Liver (tissue), 8 donors: ENCODE measurements at regions not wholly inside any gene's neighbourhood (a gene's known extent, or its start where the extent isn't known, plus 50 kb on each side); places are given as distances from the start of the nearest gene placed in this dataset.

Experiments
- DNase-seq: peaks from one replicate; pipeline ENCODE4 v3.0.0-alpha.2; 2017; ENCODE audit warnings: low spot score
- H3K27ac ChIP-seq, 2 donors: one replicate each; pipeline ENCODE4 v1.7.0; 2013; ENCODE audit warnings: inconsistent platforms in 2 of 2, low read length in 2 of 2, control low read depth in 1 of 2, low read depth in 1 of 2, mild to moderate bottlenecking in 1 of 2
- H3K27me3 ChIP-seq, 4 donors: one replicate each; pipeline versions ENCODE4 v1.6.1 to v1.7.0; 2013; ENCODE audit warnings: low read length in 3 of 4, inconsistent platforms in 1 of 4, mild to moderate bottlenecking in 1 of 4, moderate library complexity in 1 of 4; ENCODE audit not compliant: control insufficient read depth in 4 of 4, insufficient read depth in 4 of 4
- H3K36me3 ChIP-seq, 4 donors: one replicate each; pipeline versions ENCODE4 v1.6.1 to v1.7.0; 2013; ENCODE audit warnings: low read length in 3 of 4, mild to moderate bottlenecking in 3 of 4, low read depth in 1 of 4, moderate library complexity in 1 of 4; ENCODE audit not compliant: control insufficient read depth in 4 of 4, insufficient read depth in 3 of 4
- H3K4me1 ChIP-seq, 4 donors: one replicate each; pipeline versions ENCODE4 v1.6.1 to v1.7.0; 2013; ENCODE audit warnings: low read length in 3 of 4, mild to moderate bottlenecking in 3 of 4, moderate library complexity in 1 of 4; ENCODE audit not compliant: control insufficient read depth in 4 of 4, insufficient read depth in 4 of 4
- H3K4me3 ChIP-seq, 3 donors: one replicate each; pipeline versions ENCODE4 v1.6.1 to v1.7.0; 2013; ENCODE audit warnings: low read length in 3 of 3, control low read depth in 1 of 3, low read depth in 1 of 3, mild to moderate bottlenecking in 1 of 3
- H3K9ac ChIP-seq, 2 donors: one replicate each; pipeline ENCODE4 v1.7.0; 2013; ENCODE audit warnings: low read length in 2 of 2, mild to moderate bottlenecking in 2 of 2, moderate library complexity in 2 of 2, control low read depth in 1 of 2, low read depth in 1 of 2
- H3K9me3 ChIP-seq, 4 donors: one replicate each; pipeline versions ENCODE4 v1.6.1 to v1.7.0; 2013; ENCODE audit warnings: low read length in 3 of 4; ENCODE audit not compliant: control insufficient read depth in 4 of 4
- EGR1 ChIP-seq, 2 donors: IDR thresholded peaks; 2 replicates each; pipeline ENCODE4 v1.6.1; 2016 to 2018; ENCODE audit warnings: antibody characterized with exemption in 2 of 2, low read depth in 2 of 2
- FOXA1 ChIP-seq: IDR thresholded peaks from 2 replicates; pipeline ENCODE4 v1.6.1; 2016; ENCODE audit warnings: antibody characterized with exemption
- FOXA2 ChIP-seq: IDR thresholded peaks from 2 replicates; pipeline ENCODE4 v1.6.1; 2016; ENCODE audit warnings: antibody characterized with exemption
- GABPA ChIP-seq, 2 donors: IDR thresholded peaks in 1 of 2; conservative IDR thresholded peaks in 1 of 2; 2 replicates each; pipeline ENCODE4 v1.6.1; 2016; ENCODE audit warnings: antibody characterized with exemption in 2 of 2, mild to moderate bottlenecking in 1 of 2, moderate library complexity in 1 of 2
- HNF4A ChIP-seq, 2 donors: conservative IDR thresholded peaks; 2 replicates each; pipeline ENCODE4 v1.6.1; 2016; ENCODE audit warnings: antibody characterized with exemption in 2 of 2, mild to moderate bottlenecking in 2 of 2
- HNF4G ChIP-seq: IDR thresholded peaks from 2 replicates; pipeline ENCODE4 v1.6.1; 2016; ENCODE audit warnings: antibody characterized with exemption
- JUND ChIP-seq, 2 donors: IDR thresholded peaks; 2 replicates each; pipeline ENCODE4 v1.6.1; 2016; ENCODE audit warnings: antibody characterized with exemption in 2 of 2
- MAX ChIP-seq: IDR thresholded peaks from 2 replicates; pipeline ENCODE4 v1.6.1; 2016; ENCODE audit warnings: antibody characterized with exemption
- NR2F2 ChIP-seq: IDR thresholded peaks from 2 replicates; pipeline ENCODE4 v1.6.1; 2016; ENCODE audit warnings: antibody characterized with exemption
- RXRA ChIP-seq, 2 donors: IDR thresholded peaks; 2 replicates each; pipeline ENCODE4 v1.6.1; 2017 to 2018; ENCODE audit warnings: antibody characterized with exemption in 2 of 2, mild to moderate bottlenecking in 1 of 2
- TAF1 ChIP-seq: conservative IDR thresholded peaks from 2 replicates; pipeline ENCODE4 v1.6.1; 2016; ENCODE audit warnings: antibody characterized with exemption, mild to moderate bottlenecking
- YY1 ChIP-seq: IDR thresholded peaks from 2 replicates; pipeline ENCODE4 v1.6.1; 2016; ENCODE audit warnings: antibody characterized with exemption, mild to moderate bottlenecking
- ZBTB33 ChIP-seq: IDR thresholded peaks from 2 replicates; pipeline ENCODE4 v1.6.1; 2016; ENCODE audit warnings: antibody characterized with exemption
- WGBS: extraction: QIAGEN DNeasy Blood & Tissue Kit; methylation state at CpG from one replicate; pipeline ENCODE4 v1.1.7; 2013; 5-methylcytosine and 5-hydroxymethylcytosine counted together
- TF ChIP-seq, protein P1 (sequence below): IDR thresholded peaks from 2 replicates; pipeline ENCODE4 v1.6.1; 2016; ENCODE audit warnings: antibody characterized with exemption, mild to moderate bottlenecking
- TF ChIP-seq, protein P2 (sequence below): fragments of 150-350 bp; IDR thresholded peaks from 2 replicates; pipeline ENCODE4 v1.5.1; 2017; ENCODE audit warnings: improper control_type of control experiment, low read depth, low read length; ENCODE audit not compliant: missing input control
- donor health status: healthy.
- donor health status: healthy.
- donor health status: healthy.
- donor health status: healthy.
- donor health status: healthy.

DNA sequence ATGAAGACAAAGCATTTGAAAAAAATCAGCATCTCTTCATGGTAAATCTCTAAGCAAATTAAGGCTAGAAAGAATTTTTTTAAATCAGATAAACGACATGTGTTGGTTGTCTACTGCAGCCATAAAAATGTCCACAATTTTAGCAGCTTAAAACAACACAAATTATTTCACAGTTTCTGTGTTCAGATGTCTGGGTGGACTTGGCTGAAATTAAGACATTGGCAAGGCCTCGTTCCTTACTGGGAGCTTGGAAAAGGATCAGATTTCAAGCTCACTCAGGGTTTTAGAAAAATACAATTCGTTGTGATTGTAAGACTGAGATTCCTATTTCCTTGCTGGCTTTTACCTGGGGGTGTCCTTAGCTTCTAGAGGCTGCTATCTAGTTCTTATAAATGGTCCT is 1470.6 kb downstream of the PCDH19 start:
- no peak overlapping the region for H3K4me3 ChIP-seq
- 59% methylated on average over 3 of the region's 3 CpGs for WGBS
- no peak overlapping the region for H3K27ac ChIP-seq
- H3K9me3 ChIP-seq, result no peaks in the 10 kb centered on the region
- TF ChIP-seq FOXA2 (no peak), YY1 (no peak), ZBTB33 (no peak), FOXA1 (no peak), NR2F2 (no peak), RXRA (IDR thresholded peaks at IDR 0.05) (no peak), JUND (IDR thresholded peaks at IDR 0.05) (no peak), GABPA (IDR thresholded peaks at IDR 0.05 in 1 of 2, conservative IDR thresholded peaks at IDR 0.05 in 1 of 2) (no peak), HNF4G (no peak), HNF4A (conservative IDR thresholded peaks at IDR 0.05) (no peak), TAF1 (no peak)
- TF ChIP-seq, protein P1, sequence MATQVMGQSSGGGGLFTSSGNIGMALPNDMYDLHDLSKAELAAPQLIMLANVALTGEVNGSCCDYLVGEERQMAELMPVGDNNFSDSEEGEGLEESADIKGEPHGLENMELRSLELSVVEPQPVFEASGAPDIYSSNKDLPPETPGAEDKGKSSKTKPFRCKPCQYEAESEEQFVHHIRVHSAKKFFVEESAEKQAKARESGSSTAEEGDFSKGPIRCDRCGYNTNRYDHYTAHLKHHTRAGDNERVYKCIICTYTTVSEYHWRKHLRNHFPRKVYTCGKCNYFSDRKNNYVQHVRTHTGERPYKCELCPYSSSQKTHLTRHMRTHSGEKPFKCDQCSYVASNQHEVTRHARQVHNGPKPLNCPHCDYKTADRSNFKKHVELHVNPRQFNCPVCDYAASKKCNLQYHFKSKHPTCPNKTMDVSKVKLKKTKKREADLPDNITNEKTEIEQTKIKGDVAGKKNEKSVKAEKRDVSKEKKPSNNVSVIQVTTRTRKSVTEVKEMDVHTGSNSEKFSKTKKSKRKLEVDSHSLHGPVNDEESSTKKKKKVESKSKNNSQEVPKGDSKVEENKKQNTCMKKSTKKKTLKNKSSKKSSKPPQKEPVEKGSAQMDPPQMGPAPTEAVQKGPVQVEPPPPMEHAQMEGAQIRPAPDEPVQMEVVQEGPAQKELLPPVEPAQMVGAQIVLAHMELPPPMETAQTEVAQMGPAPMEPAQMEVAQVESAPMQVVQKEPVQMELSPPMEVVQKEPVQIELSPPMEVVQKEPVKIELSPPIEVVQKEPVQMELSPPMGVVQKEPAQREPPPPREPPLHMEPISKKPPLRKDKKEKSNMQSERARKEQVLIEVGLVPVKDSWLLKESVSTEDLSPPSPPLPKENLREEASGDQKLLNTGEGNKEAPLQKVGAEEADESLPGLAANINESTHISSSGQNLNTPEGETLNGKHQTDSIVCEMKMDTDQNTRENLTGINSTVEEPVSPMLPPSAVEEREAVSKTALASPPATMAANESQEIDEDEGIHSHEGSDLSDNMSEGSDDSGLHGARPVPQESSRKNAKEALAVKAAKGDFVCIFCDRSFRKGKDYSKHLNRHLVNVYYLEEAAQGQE, result no peak
- TF ChIP-seq, protein P2, sequence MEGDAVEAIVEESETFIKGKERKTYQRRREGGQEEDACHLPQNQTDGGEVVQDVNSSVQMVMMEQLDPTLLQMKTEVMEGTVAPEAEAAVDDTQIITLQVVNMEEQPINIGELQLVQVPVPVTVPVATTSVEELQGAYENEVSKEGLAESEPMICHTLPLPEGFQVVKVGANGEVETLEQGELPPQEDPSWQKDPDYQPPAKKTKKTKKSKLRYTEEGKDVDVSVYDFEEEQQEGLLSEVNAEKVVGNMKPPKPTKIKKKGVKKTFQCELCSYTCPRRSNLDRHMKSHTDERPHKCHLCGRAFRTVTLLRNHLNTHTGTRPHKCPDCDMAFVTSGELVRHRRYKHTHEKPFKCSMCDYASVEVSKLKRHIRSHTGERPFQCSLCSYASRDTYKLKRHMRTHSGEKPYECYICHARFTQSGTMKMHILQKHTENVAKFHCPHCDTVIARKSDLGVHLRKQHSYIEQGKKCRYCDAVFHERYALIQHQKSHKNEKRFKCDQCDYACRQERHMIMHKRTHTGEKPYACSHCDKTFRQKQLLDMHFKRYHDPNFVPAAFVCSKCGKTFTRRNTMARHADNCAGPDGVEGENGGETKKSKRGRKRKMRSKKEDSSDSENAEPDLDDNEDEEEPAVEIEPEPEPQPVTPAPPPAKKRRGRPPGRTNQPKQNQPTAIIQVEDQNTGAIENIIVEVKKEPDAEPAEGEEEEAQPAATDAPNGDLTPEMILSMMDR, result no peak
- H3K4me1 ChIP-seq, result no peaks in the 10 kb centered on the region
- no peaks in the 10 kb centered on the region for H3K36me3 ChIP-seq
- DNase-seq, result no peak
- no peak overlapping the region for H3K9ac ChIP-seq
- H3K27me3 ChIP-seq, result no peaks in the 10 kb centered on the region

DNA sequence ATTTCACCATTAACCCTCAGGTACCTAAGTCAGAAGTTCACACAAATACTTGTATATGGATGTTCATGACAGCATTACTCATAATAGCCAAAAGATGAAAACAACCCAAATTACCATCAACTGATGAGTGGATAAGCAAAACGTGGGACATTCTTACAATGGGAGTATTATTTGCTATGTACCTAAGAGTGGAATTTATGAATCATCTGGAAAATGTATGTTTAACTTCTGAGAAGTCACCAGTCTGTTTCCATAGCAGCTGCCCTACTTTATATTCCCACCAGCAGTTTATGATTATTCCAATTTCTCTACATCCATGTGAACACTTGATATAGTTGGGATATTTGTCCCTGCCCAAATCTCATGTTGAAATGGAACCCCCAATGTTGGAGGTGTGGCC is 1478.9 kb downstream of the PCDH19 start:
- Histone ChIP-seq H3K27ac (no peak overlapping the region), H3K9ac (no peak overlapping the region), H3K27me3 (no peaks in the 10 kb centered on the region), H3K36me3 (no peaks in the 10 kb centered on the region), H3K9me3 (peaks cover 0 to under 1% (median 0%) of the 10 kb centered on the region in 4 donors), H3K4me1 (no peaks in the 10 kb centered on the region), H3K4me3 (no peak overlapping the region)
- TF ChIP-seq, protein P2, result no peak
- TF ChIP-seq EGR1 (IDR thresholded peaks at IDR 0.05; ENCODE audit: low read depth in 2 of 2) (no peak), HNF4G (no peak), NR2F2 (no peak), ZBTB33 (no peak), FOXA1 (no peak), MAX (no peak), TAF1 (no peak), FOXA2 (no peak), RXRA (IDR thresholded peaks at IDR 0.05) (no peak)
- 60% methylated on average over 1 of the region's 1 CpG for whole genome bisulfite sequencing
- no peak for DNase-seq
